ENCODE measurements at regions not wholly inside any gene's neighbourhood (a gene's known extent, or its start where the extent isn't known, plus 50 kb on each side); places are given as distances from the start of the nearest gene placed in this dataset.
"Not testable (repeated sequence)": the region's sequence is repeated elsewhere in the genome, so short reads cannot be mapped to it uniquely, and the experiment has no call there.

DNA sequence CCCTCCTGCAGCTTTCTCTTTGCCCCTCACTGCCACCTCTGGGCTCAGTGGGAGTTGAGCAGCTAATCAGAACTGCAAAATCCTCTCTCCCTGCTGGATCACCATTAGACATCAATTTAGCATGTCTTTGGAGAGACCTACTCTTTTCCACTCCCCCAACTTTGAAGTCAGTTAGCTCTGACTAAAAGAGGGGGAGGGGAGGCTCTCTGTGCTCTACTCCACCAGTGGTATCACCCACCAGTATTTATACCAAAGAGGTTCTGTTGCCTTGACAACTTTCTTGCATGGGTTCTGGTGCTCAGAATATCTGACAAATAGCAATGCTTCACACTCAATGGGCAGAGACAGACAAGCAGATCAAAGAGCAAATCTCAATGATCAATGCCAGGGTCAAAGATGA, 146.2 kb upstream of the ROPN1 start:
- DNase-seq (ENCODE audit: low read depth), result no peak

GRCh38 chr3:124140746-124141145, 148.8 kb upstream of the ROPN1 start:
- no peak for DNase-seq (ENCODE audit: low read depth)

DNA sequence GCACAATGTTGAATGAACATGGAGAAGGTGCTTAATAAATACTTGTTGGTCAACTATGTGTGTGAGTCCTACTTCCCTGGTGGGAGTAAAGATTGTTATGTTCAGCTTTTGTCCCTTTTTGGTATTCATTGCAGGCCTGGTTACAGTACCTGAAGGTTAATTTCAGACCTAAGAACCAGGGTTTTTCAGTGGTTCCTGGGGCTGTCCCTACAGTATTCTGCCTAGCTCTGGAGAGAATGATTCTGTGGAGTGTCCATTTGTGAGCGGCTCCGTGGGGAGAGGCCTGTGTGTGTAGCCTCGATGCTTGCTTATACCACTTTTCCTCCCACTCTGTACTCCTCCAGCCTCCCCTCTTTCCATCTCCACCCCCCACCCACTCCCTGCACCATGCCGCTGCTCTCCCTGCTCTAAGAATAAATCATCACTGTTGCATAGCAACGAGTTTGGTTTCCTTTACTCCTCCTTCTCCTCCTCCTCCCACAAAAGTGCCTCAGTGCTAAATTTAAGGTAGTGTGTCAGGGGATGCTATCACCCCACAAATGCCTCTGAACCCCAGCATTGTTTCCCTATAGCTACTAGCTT, 150.6 kb upstream of the ROPN1 start:
- DNase-seq (ENCODE audit: low read depth), result no peak

- DNase-seq (ENCODE audit: low read depth), result no peak
These were observed 151.1 kb upstream of the ROPN1 start for GRCh38 chr3:124143047-124143446.

DNA sequence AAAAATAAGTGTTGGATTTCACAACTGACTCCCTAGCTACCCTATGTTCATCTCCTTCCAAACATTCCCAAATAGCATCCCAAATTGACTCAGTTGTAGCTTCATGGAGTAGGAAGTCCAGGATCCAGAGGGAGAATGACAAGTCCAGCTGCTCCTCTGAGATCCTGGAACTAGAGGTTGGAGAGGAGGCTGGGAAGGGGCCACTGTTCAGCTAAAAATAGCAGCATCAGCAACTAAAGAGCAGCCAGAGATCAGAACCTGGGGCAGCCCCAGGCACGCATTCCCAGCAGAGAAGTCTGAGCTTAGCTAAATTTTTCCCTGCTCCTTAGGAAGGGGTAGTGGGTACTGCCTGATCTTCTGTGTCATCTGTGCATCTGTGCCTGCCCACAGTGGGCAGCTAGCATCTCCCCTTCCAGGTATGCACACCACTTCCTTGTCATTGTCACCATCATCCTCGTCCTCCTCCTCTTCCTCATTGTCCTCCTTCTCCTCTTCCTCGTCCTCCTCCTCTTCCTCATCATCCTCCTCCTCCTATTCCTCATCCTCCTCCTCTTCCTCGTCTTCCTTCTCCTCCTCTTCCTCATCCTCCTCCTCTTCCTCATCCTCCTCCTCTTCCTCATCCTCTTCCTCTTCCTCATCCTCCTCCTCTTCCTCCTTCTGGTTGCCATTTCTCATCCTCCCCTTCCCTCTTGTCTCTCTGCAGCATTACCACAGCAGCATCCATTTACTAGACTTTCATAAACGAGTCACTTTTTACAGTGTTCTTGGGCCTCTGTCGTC, 152.3 kb upstream of the ROPN1 start:
- DNase-seq (ENCODE audit: low read depth), result no peak

DNA sequence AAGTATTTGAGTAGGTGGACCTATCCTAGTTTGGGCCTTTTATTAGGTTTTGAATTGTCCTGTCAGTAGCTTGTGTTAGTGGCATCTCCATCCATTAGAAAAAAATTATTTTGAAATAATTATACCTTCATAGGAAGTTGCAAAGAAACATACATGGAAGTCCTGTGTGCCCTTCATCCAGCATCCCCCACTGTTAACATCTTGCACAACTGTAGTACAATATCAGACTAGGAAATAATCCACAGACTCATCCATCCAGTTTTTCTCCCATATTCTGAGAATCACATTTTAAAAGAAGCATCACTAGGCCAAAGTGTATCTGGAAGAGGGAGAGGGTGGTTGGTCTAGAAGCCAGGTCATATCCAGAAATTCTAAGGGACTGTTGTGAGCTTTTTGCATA, 155.5 kb upstream of the ROPN1 start:
- DNase-seq (ENCODE audit: low read depth), result no peak

GRCh38 chr3:124147946-124148345, 156.0 kb upstream of the ROPN1 start:
- no peak for DNase-seq (ENCODE audit: low read depth)

DNA sequence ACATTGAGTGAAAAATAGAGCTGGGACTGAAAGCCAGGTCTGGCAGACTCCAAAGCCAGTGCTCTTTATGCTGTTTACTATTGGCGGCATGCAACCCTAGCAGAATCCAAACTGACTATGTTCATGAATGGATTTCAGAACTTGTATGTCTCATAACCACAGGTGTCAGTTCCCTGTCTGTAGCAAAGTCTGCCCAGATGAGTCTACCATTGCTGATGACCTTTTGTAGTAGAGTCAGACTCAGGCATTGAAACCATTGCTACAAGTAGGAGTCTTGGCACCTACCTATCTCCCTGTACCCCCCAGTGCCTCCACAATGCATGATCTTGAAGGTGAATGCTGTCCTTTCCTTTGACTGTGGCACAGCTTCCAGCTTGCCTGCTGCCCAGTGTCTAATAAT, 157.2 kb upstream of the ROPN1 start:
- no peak for DNase-seq (ENCODE audit: low read depth)

- no peak for DNase-seq (ENCODE audit: low read depth)
These were observed 157.8 kb upstream of the ROPN1 start for GRCh38 chr3:124149771-124150170.

GRCh38 chr3:124152891-124153290, 161.0 kb upstream of the ROPN1 start:
- not testable (repeated sequence) for DNase-seq (ENCODE audit: low read depth)

- DNase-seq (ENCODE audit: low read depth), result no peak
These were observed 165.2 kb upstream of the ROPN1 start for GRCh38 chr3:124156866-124157712.

- DNase-seq (ENCODE audit: low read depth), result no peak
These were observed 165.8 kb upstream of the ROPN1 start for GRCh38 chr3:124157748-124158147.

DNA sequence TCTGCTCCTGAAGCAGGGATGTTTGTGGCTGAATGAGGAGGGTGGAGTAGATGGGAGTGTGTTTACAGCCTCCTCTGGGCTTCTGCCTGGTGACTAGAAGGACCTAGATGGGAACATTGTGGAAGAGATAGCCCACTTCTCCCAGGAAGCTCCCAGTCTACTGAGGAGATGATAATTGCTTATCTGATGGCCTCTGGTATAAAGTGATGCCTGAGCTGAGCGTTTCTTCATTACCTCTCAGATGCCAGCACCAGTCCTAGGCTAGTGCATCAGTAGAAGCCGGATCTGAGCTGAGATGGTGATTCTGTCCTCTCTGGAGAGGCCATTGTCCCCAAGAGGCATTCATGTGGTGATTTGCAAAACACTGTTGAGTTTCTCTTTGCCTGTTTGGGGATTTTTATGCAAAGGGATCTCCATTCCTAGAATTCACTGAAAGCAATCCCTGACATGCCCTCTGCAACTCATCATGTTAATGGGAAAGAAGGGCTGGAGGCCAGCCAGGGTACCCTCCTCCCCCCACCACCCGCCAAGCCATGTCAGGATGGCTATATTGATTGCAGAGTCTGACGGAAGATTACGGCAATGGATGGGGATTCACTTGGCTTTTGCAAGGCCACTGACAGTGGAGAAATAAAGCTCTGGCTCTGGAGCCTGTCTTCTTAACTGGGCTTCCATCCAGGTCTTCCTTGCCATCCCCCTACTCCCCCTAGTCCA, 166.4 kb upstream of the ROPN1 start:
- no peak for DNase-seq (ENCODE audit: low read depth)

DNA sequence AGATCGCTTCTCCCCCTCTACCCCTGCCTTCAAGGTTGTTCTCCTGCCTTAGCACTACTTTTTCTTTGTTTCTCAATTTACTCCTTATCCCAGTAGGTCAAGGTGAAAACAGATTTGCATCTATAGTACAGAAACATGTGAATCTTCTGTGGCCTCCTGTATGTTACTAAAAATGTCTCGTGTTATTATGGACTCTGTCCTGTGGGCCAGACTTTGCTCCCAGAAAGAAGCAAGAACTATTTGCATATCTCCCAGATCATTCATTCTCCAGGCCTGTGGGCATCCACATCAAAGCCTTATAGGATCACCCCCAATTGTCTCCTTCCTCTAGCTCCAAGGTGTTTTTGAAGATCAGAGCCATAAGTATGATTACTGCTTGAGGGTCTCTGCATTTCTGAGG, 169.5 kb upstream of the ROPN1 start:
- no peak for DNase-seq (ENCODE audit: low read depth)

- DNase-seq (ENCODE audit: low read depth), result no peak
These were observed 171.8 kb upstream of the ROPN1 start for GRCh38 chr3:124163689-124164088.

GRCh38 chr3:124168271-124168670, 176.3 kb upstream of the ROPN1 start:
- no peak for DNase-seq (ENCODE audit: low read depth)

GRCh38 chr3:124172283-124172682, 180.4 kb upstream of the ROPN1 start:
- no peak for DNase-seq (ENCODE audit: low read depth)

DNA sequence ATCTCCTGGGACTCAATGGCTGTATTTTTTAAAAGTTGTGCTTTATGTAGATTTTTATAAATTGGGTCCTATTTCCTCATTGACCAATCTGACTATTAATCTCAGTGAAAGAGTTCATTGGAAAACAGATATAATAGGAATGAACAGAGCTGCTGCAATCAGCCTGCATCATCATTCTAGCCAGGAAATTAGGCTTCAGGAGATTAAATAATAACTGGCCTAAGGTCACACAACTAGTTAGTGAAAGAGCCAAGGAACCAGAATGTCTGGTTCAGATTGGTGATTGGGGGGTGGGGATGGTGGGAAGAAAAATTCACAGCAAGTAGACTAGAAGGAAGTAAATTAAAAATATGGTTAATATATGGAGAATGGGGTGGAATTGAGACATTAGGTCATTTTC, 180.9 kb upstream of the ROPN1 start:
- no peak for DNase-seq (ENCODE audit: low read depth)

GRCh38 chr3:124174476-124174875, 182.6 kb upstream of the ROPN1 start:
- DNase-seq (ENCODE audit: low read depth), result no peak

DNA sequence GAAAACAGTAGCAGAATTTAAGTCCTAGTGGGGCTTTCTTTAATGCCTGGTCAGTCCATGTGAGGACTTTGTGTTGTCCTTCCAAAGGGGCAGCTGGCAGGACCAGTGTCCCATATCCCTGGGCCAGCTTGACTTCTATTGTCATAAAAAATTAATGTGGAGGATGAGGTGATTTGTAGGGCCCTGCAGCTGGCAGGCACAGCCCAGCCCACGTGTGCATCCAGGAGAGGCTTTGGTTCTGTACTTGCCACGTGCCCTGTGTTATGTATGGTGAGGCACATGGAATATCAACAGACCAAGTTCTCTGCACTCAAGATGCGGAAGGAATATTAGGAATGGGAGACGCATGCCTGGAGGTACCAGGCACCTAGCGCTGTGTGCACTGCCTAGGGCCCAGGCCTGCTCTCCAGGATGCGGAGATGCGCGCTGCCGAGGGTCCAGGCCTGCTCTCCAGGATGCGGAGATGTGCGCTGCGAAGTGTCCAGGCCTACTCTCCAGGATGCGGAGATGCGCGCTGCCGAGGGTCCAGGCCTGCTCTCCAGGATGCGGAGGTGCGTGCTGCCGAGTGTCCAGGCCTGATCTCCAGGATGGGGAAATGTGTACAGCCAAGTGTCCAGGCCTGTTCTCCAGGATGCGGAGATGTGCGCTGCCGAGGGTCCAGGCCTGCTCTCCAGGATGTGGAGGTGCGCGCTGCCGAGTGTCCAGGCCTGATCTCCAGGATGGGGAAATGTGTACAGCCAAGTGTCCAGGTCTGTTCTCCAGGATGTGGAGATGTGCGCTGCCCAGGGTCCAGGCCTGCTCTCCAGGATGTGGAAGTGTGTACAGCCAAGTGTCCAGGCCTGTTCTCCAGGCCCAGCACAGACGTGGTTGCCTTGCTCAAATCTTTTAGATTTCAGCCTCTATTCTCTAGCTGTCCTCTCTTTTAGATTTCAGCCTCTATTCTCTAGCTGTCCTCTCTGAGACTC, 183.3 kb upstream of the ROPN1 start:
- no peak for DNase-seq (ENCODE audit: low read depth)

DNA sequence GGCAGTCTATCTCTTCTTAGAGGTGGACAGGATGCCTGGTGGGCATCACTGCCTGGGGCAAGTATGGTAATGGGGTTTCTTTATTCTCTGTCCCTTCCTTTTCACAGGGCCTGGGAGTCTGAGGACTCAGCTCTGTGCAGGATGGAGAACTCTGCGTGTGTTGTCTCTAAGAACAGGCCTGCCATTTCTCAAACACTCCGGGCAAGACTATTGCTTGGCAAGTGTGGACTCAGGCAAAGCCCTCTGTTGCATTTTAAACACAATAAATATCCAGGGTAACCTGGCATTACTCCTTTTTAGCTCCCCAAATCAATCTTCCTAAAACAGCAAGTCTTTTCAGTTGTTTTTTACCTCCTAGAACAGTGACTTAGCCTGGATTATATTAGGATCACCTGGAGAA, 185.1 kb upstream of the ROPN1 start:
- DNase-seq (ENCODE audit: low read depth), result no peak
